HG03469 (cell line): ENCODE measurements at regions not wholly inside any gene's neighbourhood (a gene's known extent, or its start where the extent isn't known, plus 50 kb on each side); places are given as distances from the start of the nearest gene placed in this dataset.
A peak's percentile ranks its signal among the peaks of the same experiment; 100 is the strongest.

Source experiments
- ATAC-seq: cut with Tn5 transposase; IDR thresholded peaks from one replicate; pipeline ENCODE4 v1.9.1; 2021; ENCODE audit warnings: mild to moderate bottlenecking, moderate library complexity, moderate number of reproducible peaks; ENCODE audit not compliant: unreplicated experiment

DNA sequence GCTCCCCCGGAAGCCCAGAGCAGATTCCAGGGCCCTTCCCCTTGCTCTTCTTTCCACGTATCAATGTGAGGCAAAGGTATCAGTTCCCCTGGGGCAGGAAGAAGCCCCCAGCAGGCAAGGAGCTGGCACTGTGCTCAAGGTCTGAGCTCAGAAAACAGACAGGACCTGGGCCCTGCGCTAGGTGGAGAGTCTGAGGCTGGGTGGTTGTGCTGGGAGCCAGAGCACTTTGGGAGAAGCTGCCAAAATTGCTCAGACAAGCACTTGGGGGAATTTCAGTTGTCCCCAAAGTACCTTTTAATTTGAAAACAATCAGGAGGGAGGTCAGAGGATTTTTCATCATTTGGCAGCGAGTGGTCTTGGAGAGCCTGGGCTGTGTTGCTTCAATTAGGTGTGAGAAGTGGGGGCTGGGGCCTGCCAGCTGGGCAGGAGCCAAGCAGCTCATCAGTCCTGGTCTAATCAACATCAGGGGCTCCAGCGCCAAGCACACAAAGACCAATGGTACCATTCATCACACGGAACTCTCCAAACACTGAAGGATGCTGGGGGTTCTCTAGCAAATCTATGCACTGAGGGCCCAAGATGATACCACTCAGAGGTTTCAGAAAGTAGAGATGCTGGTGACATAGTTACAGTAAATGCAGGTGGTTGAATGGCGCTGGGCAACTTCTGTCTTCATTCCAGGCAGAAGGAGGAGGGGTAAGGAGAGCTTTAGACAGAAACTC is 176.5 kb downstream of the SNX18 start:
- ATAC-seq, result no peak

DNA sequence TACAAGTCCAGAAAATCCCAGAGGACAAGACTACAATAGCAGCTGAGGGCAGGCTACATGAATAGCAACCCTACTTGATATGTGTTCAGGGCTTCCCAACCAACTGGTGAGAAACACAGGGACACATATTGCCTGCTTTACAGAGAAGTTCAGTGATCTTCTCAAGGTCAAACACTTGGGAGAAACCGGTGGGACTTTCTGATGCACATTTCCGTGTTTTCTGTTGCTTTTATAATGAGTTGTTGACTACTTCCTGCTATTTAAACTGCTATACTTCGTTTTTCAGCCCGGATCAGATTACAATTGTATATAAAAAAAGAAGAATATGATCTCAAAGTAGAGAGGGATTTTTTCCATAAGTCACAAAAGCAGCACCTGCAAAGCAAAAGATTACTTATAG is 175.1 kb downstream of the SNX18 start:
- no peak for ATAC-seq

DNA sequence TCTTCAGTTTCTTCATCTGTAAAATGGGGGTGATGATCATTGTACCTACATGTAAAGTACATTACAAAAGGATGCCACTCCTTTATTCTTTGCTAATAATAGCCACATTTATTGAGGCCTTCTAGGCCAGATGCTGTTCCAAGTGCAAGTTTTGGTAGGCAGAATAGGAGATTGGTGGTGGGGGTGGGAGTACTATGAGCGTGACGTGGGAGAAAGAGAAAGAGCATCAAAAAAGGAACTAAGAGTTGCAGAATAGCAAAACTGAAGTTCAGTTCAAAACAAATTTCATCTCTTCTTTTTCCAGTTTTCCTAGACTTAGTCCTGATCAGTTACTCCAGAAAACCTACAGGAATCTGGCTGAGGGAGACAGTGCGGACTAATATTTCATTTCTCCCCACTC is 174.1 kb downstream of the SNX18 start:
- no peak for ATAC-seq

DNA sequence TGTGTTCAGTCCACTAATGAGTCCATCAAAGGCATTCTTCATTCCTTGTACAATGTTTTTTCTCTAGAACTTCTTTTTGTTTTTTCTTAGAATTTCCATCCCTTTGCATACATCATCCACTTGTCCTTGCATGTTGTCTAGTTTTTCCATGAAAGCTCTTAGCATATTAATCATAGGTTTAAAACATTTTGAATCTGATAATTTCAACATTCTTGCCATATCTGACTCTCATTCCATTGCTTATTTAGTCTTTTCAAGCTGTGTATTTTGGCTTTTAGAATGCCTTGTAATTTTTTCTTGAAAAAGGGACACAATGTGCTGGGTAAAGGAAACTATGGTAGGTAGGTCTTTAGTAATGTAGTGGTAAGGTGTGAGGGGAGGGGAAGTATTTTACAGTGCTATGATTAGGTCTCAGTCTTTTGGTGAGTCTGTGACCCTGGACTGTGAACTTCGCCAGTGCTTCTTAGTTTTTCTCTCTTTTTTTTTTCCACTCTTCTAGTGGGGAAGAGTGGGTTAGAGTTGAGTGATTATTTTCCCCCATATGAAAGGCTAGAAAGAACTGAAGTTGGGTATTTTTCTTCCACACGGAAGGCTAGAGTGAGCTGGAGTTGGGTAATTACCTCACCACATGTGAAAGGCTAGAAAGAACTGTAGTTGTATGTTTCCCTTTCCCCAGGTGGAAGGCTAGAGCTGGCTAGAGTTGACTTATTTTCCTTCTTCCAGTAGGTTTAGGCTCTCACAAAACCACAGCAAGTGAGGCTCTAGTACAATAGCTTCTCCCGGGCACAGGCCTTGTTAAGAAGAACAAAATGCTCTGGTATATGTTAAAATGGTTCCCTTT is 172.1 kb downstream of the SNX18 start:
- ATAC-seq, result no peak

DNA sequence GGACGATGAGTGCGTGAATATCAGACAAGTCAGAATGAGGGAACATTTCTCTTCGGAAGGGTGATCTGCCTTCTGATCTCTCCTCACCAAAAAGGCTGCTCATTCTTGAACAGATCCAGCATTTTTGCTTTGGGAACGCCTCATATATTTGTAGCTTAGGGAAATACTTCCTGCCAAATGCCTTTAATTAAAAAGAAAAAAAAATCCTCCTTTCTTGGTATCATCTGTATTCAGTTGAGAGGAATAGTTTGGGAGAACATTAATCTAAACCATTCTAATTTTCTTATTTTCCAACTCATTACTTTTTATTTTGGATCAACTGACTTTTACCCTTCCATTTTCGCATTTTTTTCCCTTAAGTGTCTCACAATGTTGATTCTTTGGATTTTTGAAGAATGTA is 163.4 kb downstream of the SNX18 start:
- ATAC-seq, result no peak

DNA sequence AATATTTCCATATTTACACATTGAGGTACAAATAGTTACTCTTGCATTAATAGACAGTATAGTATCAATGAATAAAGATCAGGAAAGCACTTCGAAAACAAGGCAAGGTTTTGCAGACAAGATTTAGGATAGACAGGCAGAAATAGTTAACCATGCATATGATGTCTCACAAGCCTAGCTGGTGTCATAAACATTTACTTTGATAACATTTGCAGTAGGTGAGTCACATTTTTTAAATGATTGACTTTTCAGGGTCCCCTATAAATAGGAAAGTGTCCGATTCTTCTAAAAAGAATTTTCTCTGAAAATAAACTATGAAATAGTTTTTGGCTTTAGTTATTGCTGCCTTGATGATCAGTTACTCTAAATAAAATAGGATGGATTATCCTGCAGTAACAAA is 162.1 kb downstream of the SNX18 start:
- no peak for ATAC-seq

DNA sequence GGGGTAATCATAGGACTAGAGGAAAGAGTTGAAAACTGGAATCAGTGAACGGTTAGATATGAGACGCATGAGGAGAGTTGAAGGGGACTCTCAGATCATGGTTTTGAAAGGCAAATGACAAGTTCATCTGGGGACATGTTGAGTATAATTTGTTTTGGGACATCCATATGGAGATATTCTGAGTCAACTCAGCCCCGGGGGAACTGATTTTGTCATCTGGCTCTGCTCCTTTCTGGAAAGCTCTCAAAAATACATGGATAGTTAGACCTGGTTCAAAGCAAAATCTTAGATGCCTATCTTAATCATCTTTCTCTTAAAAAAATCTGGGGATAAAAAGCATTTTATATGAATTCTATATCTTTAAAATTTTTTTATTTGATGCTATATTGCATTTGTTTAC is 161.2 kb downstream of the SNX18 start:
- no peak for ATAC-seq

DNA sequence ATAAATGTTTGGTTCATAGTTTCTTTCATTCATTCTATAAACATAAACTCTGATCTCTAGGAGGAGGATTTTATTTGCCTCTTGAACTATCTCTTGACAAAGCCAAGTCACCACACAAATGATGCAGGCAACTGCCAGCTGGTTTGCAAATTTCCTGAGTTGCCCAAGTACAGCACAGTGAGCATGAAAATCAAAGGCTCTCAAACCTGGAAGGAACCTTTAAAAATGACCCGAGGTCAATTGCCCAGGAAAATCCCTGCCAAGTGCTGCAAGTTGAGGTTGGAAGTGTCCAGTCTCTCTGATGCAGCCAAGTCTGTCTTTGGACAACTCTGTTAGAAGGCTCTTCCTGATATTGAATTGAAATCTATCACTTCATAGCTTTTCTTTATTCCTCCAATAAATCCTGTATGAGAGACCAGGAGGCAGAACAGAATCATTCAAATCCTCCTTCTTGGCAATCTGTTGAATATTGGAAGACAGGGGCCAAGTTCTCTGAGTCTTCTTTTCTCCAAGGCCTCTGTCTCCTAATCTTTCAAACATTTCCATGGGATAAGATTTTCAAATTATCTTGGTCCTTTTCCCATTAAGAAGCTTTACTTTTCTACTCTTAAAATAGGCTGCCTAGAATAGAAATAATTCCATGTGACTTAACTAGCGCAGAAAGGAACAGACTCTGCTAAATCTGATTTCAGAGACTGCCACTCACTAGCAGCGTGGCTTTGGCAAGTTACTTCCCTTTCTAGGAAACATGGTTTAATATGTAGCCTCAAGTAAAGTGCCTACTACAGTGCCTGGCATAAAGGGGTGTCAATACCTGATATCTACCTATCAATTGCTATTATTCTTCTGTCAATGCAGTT is 159.2 kb downstream of the SNX18 start:
- ATAC-seq, result no peak

DNA sequence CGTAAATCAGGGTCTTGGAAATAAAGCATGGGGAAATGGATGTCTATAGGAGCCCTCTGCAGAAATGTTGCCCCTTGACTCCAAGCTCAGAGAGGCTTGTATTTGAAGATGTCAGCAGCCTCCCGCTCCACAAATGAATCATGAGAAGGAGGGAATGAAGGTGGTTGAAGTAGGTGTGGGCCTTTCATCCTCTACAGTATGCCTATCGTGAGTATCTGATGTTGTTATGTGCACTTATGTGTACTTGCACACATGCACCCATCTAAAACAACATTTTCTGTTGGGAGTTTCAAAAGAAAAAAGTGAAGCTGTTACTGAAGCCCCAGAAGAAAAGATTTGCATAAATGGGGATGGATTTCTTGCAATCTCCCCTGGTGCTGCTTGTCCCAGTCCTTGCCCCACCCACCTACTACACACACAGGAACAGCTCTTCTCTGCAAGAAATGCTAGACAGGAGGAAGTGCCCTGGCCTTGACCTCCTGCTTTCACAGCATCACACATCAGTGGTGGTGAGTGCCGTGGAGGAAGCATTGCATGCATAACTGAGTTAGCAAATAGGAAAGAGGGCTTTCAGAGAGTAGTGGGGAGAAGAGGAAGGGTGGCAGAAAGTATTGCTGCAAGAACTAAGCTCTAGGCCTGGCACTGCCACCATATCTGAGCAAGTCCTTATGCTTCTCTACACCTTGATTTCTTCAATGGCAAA is 156.1 kb downstream of the SNX18 start:
- peak; percentile 94 for ATAC-seq

DNA sequence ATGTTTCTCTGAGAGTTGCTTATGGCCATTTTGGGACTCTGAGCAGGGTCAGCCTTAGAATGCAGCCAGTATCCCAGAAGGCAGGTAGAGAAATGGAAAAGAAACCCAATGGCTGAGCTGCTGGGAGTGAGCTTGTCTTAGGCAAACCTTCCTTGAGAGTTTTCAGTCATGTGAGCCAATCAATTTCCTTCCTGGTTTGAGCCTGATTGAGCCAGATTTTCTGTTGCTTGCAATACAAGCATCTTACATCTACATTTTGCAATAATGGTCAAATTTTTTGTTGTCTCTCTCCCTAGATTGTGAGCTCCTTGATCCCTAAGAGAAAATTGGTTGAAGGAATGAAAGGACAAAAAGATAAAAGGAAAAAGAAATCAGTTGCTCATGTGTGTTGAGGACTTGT is 155.3 kb downstream of the SNX18 start:
- ATAC-seq, result no peak

DNA sequence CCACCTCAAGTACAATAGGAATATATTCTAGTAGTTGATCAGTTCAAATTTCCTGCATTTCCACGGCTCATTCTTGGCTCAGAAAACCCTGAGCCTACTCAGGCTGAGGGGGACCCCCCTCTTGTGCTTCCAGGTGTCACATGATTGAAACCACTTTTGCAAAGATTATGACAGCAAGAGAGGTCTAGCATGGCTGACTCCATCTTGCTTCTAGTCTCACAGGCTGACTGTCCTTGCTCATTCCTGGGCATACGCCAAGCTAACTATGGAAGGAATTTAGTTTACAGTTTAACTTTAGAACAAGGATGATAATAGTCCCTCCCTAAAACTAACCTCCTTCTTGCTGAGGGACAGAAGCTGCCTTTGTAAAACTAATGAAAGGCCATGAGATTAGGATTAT is 154.1 kb downstream of the SNX18 start:
- no peak for ATAC-seq

DNA sequence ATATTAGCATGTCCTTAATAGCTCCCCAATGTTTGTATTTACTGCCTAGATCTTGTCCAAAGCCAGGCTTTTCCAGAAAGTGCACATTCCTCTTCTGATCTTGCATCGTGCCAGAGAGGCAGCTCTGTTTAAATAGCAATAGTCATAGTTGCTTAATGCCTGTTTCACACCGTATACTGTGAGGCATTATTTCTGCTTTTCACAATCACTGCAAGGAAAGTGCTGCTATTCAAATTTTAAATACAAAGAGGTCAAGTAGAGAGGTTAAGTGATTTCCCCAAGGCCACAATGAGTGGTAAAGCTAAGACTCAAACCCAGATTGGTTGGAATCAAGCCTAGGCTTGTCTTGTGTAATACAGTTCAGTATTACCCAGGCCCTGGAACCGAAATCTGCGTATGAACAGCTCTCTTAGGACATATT is 153.6 kb downstream of the SNX18 start:
- ATAC-seq, result no peak

DNA sequence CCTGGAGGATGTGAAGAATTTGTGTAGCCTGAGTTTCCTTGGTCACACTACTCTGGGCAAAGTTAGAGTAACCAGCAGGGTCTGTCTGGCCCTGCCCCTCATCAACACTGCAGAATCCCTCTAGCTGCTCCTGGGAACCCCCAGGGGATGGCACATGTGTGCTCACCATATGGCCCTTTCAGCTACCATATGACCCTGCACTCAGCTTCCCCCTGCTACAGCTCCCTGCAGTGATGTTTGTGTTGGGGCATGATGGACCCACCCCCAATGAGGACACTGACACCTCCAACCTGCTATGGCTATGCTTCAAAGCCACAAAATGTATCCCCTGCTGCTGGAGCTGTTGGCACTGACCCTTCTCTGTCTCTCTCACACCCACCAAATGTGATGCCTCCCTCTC is 152.7 kb downstream of the SNX18 start:
- ATAC-seq, result no peak

DNA sequence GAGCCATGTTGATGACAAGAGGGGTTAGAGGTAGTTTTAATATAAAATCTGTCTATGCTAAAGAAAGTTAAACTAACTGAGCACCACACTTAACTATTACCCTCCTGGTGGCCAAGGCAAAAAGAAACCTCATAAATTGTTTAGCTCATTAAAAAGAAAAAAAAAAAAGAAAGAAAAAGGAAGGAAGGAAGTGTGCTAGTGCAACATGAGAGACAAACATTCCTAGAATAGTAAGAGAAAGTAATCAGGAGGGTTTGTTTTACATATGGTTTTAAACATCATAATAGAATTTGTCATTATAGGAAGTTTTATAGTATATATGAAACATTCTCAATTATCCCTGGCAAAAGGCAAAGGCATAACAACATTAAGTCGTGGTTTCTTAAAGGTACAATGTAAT is 152.3 kb downstream of the SNX18 start:
- no peak for ATAC-seq

DNA sequence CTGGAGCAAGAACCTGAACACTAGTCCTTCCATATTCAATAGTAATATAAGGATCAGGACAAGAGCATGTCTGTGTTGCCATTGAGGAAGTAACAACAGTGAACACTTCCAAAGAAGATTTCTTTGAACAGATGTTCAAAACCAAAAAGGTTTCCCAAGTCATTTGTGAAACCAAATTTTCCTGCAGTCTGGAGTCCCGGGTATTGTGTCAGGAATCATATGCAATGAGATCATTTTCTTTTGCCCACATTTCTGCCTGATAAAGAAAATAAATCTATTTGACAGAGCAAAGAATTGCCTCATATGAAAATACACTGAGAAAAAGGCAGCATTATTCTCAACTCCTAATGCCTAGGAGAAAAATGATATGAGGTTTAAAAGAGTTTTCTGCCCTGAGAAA is 151.7 kb downstream of the SNX18 start:
- ATAC-seq, result no peak

DNA sequence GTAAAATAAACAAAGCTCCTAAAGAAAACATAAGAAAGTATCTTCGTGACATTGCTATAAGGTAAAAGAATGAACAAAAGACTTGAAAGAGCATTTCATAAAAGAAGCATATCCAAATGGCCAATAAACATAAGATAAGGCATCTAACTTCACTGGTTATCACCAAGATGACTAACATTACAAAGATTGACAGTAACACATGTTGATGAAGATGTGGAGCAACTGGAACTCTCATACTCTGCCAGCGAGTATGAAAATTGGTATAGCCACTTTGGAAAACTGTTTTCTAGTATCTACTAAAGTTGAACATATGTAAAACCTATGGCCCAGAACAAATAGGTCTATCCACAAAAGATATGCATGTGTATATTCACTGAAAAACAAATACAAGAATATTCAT is 150.5 kb downstream of the SNX18 start:
- no peak for ATAC-seq

DNA sequence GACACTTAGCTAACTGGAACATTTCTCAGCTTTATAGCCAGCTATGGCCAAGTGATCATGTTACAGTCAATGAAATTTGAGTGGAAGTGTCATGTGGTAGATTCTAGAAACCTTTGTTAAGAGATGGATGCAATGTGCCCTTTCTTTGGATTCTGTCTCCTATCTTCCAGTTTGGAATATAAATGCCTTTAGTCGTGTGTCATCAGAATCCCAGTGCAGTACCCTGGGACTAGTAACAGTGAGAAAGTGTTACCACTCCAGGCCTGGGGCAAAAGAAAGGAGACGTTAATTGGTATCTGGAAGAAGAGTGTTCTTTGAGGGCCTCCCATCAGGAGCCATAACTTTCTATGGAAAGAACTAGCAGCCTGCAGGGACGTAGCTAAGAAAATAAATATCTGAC is 149.6 kb downstream of the SNX18 start:
- no peak for ATAC-seq

DNA sequence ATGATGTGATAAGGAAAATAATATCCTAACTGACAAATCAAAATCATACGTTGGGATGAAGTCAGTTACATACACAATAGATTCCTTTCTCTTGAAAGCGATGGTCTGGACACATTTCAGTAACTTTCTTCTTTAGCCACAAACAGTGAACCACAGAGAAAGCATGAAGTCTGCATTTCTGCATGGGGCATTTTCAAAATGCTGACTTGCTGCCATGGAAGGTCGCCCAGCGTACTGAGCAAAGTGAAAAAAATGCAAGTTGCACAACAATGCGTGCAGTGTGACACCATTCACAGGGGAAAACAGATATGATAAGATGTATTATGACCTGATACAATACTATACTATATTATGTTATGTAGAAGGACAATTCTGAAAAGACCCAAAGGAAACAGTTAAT is 146.3 kb downstream of the SNX18 start:
- no peak for ATAC-seq

DNA sequence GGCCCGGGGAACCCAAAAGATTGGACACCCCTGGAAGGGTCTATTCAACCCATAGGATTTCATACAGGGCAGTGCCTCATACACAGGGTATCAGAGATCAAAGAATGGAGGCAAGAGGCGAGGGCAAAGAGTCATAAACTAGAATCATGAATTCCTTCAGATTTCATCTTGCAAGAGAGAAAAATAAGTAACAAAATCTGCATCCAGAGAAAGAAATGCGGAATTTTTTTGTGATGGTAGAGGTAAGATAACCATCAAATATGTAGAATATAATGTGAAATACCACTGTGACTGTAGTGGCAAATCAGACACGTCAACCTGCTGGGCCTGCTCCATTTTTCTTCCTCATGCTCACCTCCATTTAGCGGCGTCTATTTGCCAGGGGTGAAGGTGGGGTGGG is 143.6 kb downstream of the SNX18 start:
- ATAC-seq, result no peak

DNA sequence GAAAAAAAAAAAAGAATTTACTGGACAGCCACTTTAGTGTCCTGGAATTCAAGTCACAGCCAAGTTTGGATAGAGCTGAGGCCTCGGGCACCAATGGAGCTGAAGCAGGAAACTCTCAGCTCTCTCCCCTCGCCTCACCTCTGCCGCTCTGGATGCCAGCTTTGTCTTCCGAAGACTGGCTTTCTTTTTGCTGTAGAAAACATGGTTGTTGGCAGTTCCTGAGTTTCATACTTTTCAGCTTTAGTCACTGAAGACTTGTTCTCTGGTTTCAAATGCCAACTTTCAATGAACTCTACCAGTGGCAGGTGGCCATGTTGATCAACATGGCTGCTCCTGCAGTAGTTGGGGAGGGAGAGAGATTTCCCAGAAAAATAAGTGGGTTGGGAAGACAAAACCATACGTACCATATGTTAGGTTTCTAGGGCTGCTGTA is 142.2 kb downstream of the SNX18 start:
- ATAC-seq, result no peak

DNA sequence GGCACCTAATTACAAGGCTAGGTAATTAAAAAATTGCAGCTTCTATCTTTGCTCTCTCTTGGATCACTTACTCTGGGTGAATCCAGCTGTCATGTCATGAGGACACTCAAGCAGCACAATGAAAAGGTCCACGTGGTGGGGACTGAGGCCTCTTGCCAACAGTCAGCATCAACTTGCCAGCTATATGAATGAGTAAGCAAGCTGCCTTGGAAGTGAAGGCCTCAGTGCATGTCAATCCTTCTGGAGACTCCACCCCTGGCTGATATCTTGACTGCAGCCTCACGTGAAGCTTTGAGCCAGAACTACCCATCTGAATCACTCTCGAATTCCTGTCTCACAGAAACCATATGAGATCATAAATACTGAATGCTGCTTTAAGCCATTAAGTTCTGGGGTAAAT is 140.5 kb downstream of the SNX18 start:
- ATAC-seq, result no peak
